K562 (cell line): ENCODE measurements at regions not wholly inside any gene's neighbourhood (a gene's known extent, or its start where the extent isn't known, plus 50 kb on each side); places are given as distances from the start of the nearest gene placed in this dataset.

ENCODE experiments used
- FOXJ3 ChIP-seq: sonication (generic); formaldehyde crosslinking; IDR thresholded peaks from 2 replicates; pipeline ENCODE4 v1.4.0; 2020; ENCODE audit warnings: mild to moderate bottlenecking, missing genetic modification reagents
- FOXK2 ChIP-seq, 2 experiments: fragments of 450-650 bp; IDR thresholded peaks in 1 of 2; conservative IDR thresholded peaks in 1 of 2; 2 replicates each; pipeline ENCODE4 v1.6.1; 2016; ENCODE audit warnings: low read depth in 2 of 2, mild to moderate bottlenecking in 1 of 2
- HDAC2 ChIP-seq: fragments of 450-650 bp; IDR thresholded peaks from 2 replicates; pipeline ENCODE4 v1.6.1; 2016; ENCODE audit warnings: mild to moderate bottlenecking
- MAZ ChIP-seq, 2 experiments: fragments of 450-650 bp in 1 of 2; sonication (generic) in 1 of 2; formaldehyde crosslinking; IDR thresholded peaks in 1 of 2; conservative IDR thresholded peaks in 1 of 2; 2 replicates each; pipeline versions ENCODE4 v1.4.0 to v1.5.0; 2020; ENCODE audit warnings: mild to moderate bottlenecking in 1 of 2, missing genetic modification reagents in 1 of 2
- POLR2A ChIP-seq: fragments of 450-650 bp; conservative IDR thresholded peaks from 2 replicates; pipeline ENCODE4 v1.6.1; 2016
- POLR3A ChIP-seq: IDR thresholded peaks from 2 replicates; pipeline ENCODE4 v1.6.1; 2011; ENCODE audit warnings: borderline replicate concordance, mild to moderate bottlenecking, moderate library complexity; ENCODE audit not compliant: insufficient read length, insufficient read depth; ENCODE audit errors: extremely low read depth

DNA sequence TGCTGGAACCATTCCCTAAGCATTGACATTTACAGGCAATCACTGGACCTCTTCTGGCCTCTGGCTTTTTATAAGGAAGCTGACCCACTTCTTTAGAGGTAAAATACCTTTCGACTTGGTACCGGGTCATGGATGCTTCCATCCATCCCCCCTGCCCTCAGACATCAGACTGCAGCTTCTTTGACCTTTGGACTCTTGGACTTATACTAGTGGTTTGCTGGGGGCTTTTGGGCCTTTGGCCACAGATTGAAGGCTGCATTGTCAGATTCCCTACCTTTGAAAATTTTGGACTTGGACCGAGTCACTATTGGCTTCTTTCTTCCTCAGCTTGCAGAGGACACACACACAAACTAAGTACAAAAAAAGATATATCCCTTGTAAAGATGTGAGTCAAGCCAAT is 86.1 kb downstream of the TTC6 start:
- no peak for TF ChIP-seq FOXK2 (conservative IDR thresholded peaks at IDR 0.05 in 1 of 2, IDR thresholded peaks at IDR 0.05 in 1 of 2; ENCODE audit: low read depth in 2 of 2)
- TF ChIP-seq POLR3A = no peak
- no peak for TF ChIP-seq POLR2A
- no peak for TF ChIP-seq FOXJ3 (CRISPR knock-in tag)
- TF ChIP-seq HDAC2 = no peak
- no peak for TF ChIP-seq MAZ (CRISPR knock-in tag; conservative IDR thresholded peaks at IDR 0.05 in 1 of 2, IDR thresholded peaks at IDR 0.05 in 1 of 2)
